BLaER1 (cell line): ENCODE measurements at regions not wholly inside any gene's neighbourhood (a gene's known extent, or its start where the extent isn't known, plus 50 kb on each side); places are given as distances from the start of the nearest gene placed in this dataset.

ENCODE experiments used
- H3K27ac ChIP-seq: shearing (Covaris generic); formaldehyde crosslinking; 2 replicates; pipeline ENCODE4 v1.8.1; 2022
- H3K27me3 ChIP-seq: shearing (Covaris generic); formaldehyde crosslinking; 2 replicates; pipeline ENCODE4 v1.8.1; 2022
- H3K36me3 ChIP-seq: shearing (Covaris generic); formaldehyde crosslinking; 2 replicates; pipeline ENCODE4 v1.8.1; 2022
- H3K4me1 ChIP-seq: shearing (Covaris generic); formaldehyde crosslinking; 2 replicates; pipeline ENCODE4 v1.8.1; 2022
- H3K4me2 ChIP-seq: shearing (Covaris generic); formaldehyde crosslinking; 2 replicates; pipeline ENCODE4 v1.8.1; 2022
- H3K4me3 ChIP-seq: shearing (Covaris generic); formaldehyde crosslinking; 2 replicates; pipeline ENCODE4 v1.8.1; 2022
- H3K9ac ChIP-seq: shearing (Covaris generic); formaldehyde crosslinking; 2 replicates; pipeline ENCODE4 v1.8.1; 2022
- H3K9me3 ChIP-seq: shearing (Covaris generic); formaldehyde crosslinking; 2 replicates; pipeline ENCODE4 v1.8.1; 2022
- H4K20me1 ChIP-seq: shearing (Covaris generic); formaldehyde crosslinking; 2 replicates; pipeline ENCODE4 v1.8.1; 2022
- Cebpa-rat ChIP-seq: shearing (Covaris generic); IDR thresholded peaks from 2 replicates; pipeline ENCODE4 v1.8.1; 2022

DNA sequence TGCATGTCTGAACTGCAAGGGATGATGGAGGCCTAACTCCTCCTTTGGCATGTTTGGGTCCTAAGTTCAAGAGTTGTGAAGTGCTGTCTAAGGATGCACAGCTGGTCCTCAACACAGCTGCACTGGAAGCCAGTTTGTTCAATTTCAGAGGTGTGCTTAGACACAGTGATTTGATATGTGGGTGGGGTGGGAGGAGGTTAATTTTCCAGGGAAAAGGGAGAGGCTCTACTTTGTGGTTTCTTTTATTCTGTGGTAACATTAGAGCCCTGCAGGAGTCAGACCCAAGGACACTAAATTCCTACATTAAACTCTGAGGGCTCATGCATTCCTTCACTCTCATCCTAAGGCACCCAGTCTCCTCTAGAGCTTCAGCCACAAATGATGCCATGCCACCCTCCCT lies 188.4 kb upstream of the MAST4 start:
- no peaks in the 10 kb centered on the region for H3K36me3 ChIP-seq
- no peak for TF ChIP-seq Cebpa-rat
- H3K9ac ChIP-seq: no peak overlapping the region
- H3K27ac ChIP-seq: no peak overlapping the region
- no peaks in the 10 kb centered on the region for H3K27me3 ChIP-seq
- no peak overlapping the region for H3K4me2 ChIP-seq
- peaks cover 15% of the 10 kb centered on the region; the same call in 1 of the 2 replicates for H3K9me3 ChIP-seq
- H3K4me3 ChIP-seq: no peak overlapping the region
- H3K4me1 ChIP-seq: no peaks in the 10 kb centered on the region
- no peaks in the 10 kb centered on the region for H4K20me1 ChIP-seq

DNA sequence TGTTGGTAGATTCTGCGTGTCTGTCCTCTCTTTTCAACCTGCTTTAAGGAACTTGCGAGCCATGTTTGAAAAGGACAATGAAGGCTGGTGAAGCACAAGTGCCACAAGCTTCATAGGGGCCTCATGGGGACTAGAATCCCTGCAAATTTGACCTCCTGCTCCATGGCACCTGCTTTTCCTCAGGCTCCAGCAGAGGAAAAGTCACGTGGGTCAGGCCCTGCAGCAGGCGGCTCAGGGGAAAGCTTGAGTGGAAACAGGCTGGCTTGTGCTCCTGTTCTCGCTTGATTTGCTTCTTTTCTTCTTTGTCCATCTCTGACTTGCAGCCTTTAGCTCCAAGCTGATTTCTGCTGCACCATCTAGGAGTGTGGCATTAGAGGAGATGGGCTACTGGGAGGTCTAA lies 187.6 kb upstream of the MAST4 start:
- no peak for TF ChIP-seq Cebpa-rat
- Histone ChIP-seq H3K9me3 (peaks cover 15% of the 10 kb centered on the region; the same call in 1 of the 2 replicates), H3K4me1 (peaks cover 4% of the 10 kb centered on the region; the same call in 1 of the 2 replicates), H3K27me3 (no peaks in the 10 kb centered on the region), H4K20me1 (no peaks in the 10 kb centered on the region), H3K36me3 (no peaks in the 10 kb centered on the region), H3K9ac (no peak overlapping the region), H3K4me3 (no peak overlapping the region), H3K4me2 (no peak overlapping the region), H3K27ac (no peak overlapping the region)

DNA sequence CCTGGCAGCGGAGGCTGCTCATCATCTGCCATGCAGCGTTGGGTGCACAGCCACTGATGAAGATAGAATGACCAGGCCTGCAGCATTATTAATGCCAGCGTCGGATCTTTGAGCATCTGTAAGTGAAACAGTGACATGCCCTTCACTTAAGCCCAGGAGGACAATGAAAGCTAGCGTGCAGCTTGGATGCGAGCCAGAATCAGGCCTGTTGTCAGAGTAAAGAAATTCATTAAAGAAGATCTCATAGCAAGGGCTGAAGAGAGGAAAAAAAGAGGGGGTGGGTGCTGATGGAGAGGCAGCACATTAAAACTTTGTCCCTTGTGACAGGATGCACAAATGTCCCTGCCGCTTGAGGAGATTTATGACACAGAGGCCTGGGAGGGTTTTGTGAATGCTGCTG lies 186.1 kb upstream of the MAST4 start:
- H3K4me3 ChIP-seq: no peak overlapping the region
- peaks cover 7% of the 10 kb centered on the region; the same call in 1 of the 2 replicates for H3K9me3 ChIP-seq
- H3K36me3 ChIP-seq: no peaks in the 10 kb centered on the region
- H3K27me3 ChIP-seq: no peaks in the 10 kb centered on the region
- H3K4me2 ChIP-seq: no peak overlapping the region
- TF ChIP-seq Cebpa-rat: no peak
- no peaks in the 10 kb centered on the region for H4K20me1 ChIP-seq
- peaks cover 6% of the 10 kb centered on the region; the same call in 1 of the 2 replicates for H3K4me1 ChIP-seq
- no peak overlapping the region for H3K27ac ChIP-seq
- H3K9ac ChIP-seq: no peak overlapping the region

DNA sequence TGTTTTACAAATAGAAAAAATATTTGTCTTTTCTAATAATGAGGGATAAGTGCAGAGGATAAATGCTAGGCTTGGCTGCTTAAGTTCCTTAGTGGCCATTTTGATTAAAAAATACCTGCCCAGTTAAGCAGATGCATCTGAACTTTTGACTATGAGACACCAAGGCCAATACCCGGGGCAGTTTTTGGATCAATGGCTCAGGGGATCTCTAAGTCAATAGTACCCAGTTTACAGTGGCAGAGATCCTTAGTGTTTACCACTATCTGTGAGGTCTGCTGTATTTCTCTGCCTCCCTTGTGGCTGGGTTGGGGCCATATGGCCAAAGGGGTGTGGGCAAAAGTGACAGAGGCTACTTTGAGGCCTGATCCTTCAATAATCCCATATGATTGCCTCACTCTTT lies 184.5 kb upstream of the MAST4 start:
- no peak overlapping the region for H3K4me2 ChIP-seq
- H3K9ac ChIP-seq: no peak overlapping the region
- no peaks in the 10 kb centered on the region for H3K36me3 ChIP-seq
- H3K9me3 ChIP-seq: no peaks in the 10 kb centered on the region
- no peaks in the 10 kb centered on the region for H3K27me3 ChIP-seq
- no peak overlapping the region for H3K27ac ChIP-seq
- H3K4me3 ChIP-seq: no peak overlapping the region
- peaks cover 13% of the 10 kb centered on the region for H3K4me1 ChIP-seq
- no peaks in the 10 kb centered on the region for H4K20me1 ChIP-seq
- no peak for TF ChIP-seq Cebpa-rat

DNA sequence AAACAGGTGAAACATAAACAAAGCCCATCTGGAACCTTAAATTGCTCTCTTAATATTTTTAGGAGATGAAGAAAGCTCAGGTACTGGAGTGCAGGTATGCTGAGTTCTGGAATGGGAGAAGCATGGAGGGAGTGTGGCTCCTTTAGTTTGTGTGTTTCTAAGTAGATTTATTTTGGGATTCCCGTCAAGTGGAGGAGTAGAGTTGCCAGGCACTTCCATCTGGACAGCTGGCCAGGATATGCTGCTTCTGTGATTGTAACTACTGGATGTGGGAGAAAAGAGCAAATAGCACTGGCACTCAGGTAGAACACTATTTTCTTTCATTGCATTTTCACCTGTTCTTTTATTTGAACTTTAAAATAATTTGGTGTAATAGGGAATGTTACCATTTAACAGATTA lies 182.3 kb upstream of the MAST4 start:
- Histone ChIP-seq H3K4me3 (no peak overlapping the region), H3K4me2 (no peak overlapping the region), H3K27me3 (no peaks in the 10 kb centered on the region), H3K27ac (no peak overlapping the region), H3K9me3 (no peaks in the 10 kb centered on the region), H3K9ac (no peak overlapping the region), H3K36me3 (no peaks in the 10 kb centered on the region), H4K20me1 (no peaks in the 10 kb centered on the region), H3K4me1 (peaks cover 35% of the 10 kb centered on the region)
- TF ChIP-seq Cebpa-rat: no peak

DNA sequence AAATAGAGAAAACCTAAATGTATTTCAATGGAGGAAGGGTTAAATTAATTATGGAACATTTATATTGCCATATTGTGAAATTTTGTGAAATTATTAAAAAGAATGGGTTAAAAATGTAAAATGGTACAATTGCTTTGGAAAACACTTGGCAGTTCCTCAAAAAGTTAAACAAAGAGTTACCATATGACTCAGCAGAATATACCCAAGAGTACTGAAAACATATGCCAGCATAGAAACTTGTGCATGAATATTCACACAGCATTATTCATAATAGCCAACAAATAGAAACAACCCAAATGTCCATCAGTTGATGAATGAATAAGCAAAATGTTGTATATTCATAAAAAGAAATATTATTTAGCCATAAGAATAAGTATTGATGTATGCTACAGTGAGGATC lies 181.0 kb upstream of the MAST4 start:
- no peaks in the 10 kb centered on the region for H3K36me3 ChIP-seq
- no peak overlapping the region for H3K4me3 ChIP-seq
- no peak overlapping the region for H3K27ac ChIP-seq
- H3K4me2 ChIP-seq: no peak overlapping the region
- no peak overlapping the region for H3K9ac ChIP-seq
- peaks cover 38% of the 10 kb centered on the region for H3K4me1 ChIP-seq
- H3K27me3 ChIP-seq: no peaks in the 10 kb centered on the region
- no peak for TF ChIP-seq Cebpa-rat
- H3K9me3 ChIP-seq: no peaks in the 10 kb centered on the region
- H4K20me1 ChIP-seq: no peaks in the 10 kb centered on the region

DNA sequence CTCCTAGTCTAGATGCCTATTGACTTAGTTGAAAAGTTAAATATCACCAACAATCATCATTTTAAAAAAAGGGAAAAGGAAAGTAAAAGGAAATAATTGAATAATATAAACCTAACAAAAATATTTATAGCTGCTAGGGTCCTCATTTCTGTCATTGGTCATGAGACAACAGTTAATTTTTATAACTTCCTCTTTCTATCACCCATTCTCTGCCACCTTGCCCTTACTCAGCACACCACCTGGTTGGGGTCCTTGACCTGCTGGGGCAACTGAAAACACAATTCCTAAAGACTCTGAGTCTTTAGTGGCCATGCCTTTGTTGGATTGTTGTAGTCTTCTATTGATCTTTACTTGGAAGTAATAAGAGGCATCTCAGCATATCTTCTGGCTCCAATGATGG lies 179.5 kb upstream of the MAST4 start:
- H3K9me3 ChIP-seq: no peaks in the 10 kb centered on the region

DNA sequence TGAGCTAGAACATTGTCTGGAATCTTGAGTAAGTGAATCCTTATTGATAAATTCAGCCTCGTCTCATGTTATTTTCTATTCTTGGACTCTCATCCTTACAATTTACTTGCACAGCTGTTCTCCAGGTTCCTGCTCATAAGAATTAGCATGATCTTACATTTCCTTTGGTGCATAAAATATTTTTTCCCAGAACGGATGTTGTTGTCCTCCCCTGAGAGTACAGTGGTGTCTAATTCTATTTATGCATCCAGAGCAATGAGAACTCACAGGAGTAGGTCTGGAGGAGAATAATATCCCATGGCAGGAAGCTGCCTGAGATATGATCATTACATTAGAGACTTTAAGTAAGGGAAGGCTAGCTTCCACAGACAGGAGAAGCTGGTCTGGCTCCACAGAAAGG lies 178.4 kb upstream of the MAST4 start:
- TF ChIP-seq Cebpa-rat: no peak
- H3K9ac ChIP-seq: no peak overlapping the region
- H3K27ac ChIP-seq: 0 out of 2 replicates have a peak overlapping the region, but pooled peaks have one; percentile 13
- H4K20me1 ChIP-seq: no peaks in the 10 kb centered on the region
- H3K4me2 ChIP-seq: peak overlapping the region; percentile 82
- no peaks in the 10 kb centered on the region for H3K27me3 ChIP-seq
- peaks cover 38% of the 10 kb centered on the region for H3K4me1 ChIP-seq
- no peaks in the 10 kb centered on the region for H3K36me3 ChIP-seq
- H3K9me3 ChIP-seq: peaks cover 3% of the 10 kb centered on the region; the same call in 1 of the 2 replicates
- H3K4me3 ChIP-seq: 0 out of 2 replicates have a peak overlapping the region, but pooled peaks have one; percentile 6

More for the DNA sequence above, 179.5 kb upstream of the MAST4 start:
- H3K4me2 ChIP-seq: peak overlapping the region; percentile 82
- peaks cover 38% of the 10 kb centered on the region for H3K4me1 ChIP-seq
- no peak for TF ChIP-seq Cebpa-rat
- no peak overlapping the region for H3K27ac ChIP-seq
- no peaks in the 10 kb centered on the region for H3K36me3 ChIP-seq
- no peaks in the 10 kb centered on the region for H3K27me3 ChIP-seq
- H3K4me3 ChIP-seq: no peak overlapping the region
- no peaks in the 10 kb centered on the region for H4K20me1 ChIP-seq
- no peak overlapping the region for H3K9ac ChIP-seq

DNA sequence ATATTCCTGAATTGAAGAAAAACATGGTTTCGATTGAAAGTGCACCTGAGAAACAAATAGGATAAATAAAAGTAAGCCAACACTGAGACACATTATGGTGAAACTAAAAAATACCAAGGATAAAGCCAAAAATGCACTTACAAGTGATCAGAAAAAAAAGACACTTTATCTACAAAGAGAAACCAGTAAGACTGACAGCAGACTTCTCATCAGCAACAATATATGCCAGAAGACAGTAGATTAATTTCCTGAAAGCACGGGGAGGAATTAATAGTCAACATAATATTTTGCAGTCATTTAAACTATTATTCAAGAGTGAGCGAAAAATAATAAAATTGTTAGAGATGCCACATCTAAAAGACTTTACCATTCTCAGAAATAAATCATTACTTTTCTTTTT lies 172.7 kb upstream of the MAST4 start:
- no peaks in the 10 kb centered on the region for H4K20me1 ChIP-seq
- no peaks in the 10 kb centered on the region for H3K27me3 ChIP-seq
- H3K9ac ChIP-seq: no peak overlapping the region
- H3K4me1 ChIP-seq: peaks cover 13% of the 10 kb centered on the region
- no peak for TF ChIP-seq Cebpa-rat
- peaks cover 12% of the 10 kb centered on the region; the same call in 1 of the 2 replicates for H3K9me3 ChIP-seq
- no peak overlapping the region for H3K27ac ChIP-seq
- no peak overlapping the region for H3K4me3 ChIP-seq
- no peaks in the 10 kb centered on the region for H3K36me3 ChIP-seq
- no peak overlapping the region for H3K4me2 ChIP-seq

DNA sequence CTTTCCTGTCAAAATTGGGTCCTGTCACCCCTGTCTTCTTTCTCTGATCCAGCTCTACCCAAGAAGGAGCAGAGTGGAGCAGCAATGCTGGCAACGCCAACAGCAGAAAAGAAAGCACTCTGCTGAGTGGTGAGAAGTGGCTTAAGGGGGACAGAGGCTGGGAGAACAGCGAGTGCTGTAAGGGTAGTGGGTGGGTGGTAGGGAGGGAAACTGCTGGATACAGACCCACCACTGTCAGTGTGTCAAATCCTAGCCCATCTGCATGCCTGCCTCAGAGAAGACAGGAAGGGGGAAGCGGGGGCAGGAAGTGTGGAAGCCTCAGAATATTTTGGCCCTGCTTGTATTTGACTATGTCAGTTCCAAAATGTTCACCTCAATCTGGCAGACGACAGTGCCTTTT lies 170.4 kb upstream of the MAST4 start:
- Histone ChIP-seq H3K4me3 (no peak overlapping the region), H4K20me1 (no peaks in the 10 kb centered on the region), H3K4me2 (peak overlapping the region; percentile 13; the same call in 1 of the 2 replicates), H3K27me3 (no peaks in the 10 kb centered on the region), H3K9me3 (peaks cover 12% of the 10 kb centered on the region; the same call in 1 of the 2 replicates), H3K36me3 (no peaks in the 10 kb centered on the region), H3K9ac (no peak overlapping the region), H3K4me1 (peaks cover 6% of the 10 kb centered on the region; the same call in 1 of the 2 replicates), H3K27ac (no peak overlapping the region)
- TF ChIP-seq Cebpa-rat: no peak
